NCI-H2196 (cell line): ENCODE measurements at regions not wholly inside any gene's neighbourhood (a gene's known extent, or its start where the extent isn't known, plus 50 kb on each side); places are given as distances from the start of the nearest gene placed in this dataset.
"Not testable (repeated sequence)": the region's sequence is repeated elsewhere in the genome, so short reads cannot be mapped to it uniquely, and the experiment has no call there.

ENCODE experiments used
- DNase-seq: peaks from one replicate; lab custom pipeline; 2025; ENCODE audit not compliant: unreplicated experiment; lab: John Stamatoyannopoulos, UW

GRCh38 chr10:125554753-125555152, 128.2 kb downstream of the TEX36 start:
- DNase-seq, result no peak

GRCh38 chr10:125554016-125554703, 128.8 kb downstream of the TEX36 start:
- DNase-seq, result no peak

GRCh38 chr10:125553091-125553490, 129.9 kb downstream of the TEX36 start:
- DNase-seq, result no peak

GRCh38 chr10:125551247-125551646, 131.7 kb downstream of the TEX36 start:
- DNase-seq, result no peak

DNA sequence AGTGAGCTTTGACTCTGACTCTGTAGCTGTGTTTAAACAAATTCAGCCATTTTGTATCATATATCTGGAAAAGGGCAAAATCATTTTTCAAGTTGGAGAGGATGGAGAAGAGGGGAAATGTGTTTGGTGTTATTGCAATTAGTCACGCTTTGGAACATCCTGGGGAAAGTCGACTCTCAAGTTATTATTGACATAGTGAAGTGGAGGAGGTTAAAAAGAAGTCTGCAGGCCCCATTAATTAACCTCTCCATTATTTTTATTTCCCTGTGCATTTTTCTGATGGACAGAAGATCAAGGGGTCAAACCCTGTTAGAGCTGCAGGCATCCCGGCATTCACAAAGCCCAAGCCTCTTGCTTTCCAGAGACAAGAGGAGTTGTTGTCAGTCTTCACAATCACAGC, 132.6 kb downstream of the TEX36 start:
- DNase-seq, result no peak

- no peak for DNase-seq
These were observed 133.3 kb downstream of the TEX36 start for GRCh38 chr10:125549653-125550052.

GRCh38 chr10:125548878-125549277, 134.1 kb downstream of the TEX36 start:
- DNase-seq, result no peak

DNA sequence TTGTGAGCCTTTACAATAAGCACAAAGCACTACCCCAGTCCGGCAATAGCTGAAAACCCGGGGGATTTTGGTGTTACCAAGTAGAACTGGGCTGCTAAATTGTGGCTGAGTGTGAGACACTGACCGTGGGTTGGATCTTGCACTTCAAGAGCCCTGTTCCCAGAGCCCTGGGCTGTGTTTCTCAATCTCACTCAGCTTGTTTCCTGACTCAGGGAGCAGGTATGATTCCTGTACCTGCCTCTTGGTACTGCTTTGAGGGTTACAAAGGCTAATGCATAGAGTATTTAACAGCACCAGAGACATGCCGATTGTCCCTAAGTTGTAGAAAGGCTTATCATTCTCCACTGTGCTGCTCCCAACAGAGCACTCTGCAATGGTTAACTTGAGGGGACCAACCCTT, 134.6 kb downstream of the TEX36 start:
- DNase-seq, result no peak

DNA sequence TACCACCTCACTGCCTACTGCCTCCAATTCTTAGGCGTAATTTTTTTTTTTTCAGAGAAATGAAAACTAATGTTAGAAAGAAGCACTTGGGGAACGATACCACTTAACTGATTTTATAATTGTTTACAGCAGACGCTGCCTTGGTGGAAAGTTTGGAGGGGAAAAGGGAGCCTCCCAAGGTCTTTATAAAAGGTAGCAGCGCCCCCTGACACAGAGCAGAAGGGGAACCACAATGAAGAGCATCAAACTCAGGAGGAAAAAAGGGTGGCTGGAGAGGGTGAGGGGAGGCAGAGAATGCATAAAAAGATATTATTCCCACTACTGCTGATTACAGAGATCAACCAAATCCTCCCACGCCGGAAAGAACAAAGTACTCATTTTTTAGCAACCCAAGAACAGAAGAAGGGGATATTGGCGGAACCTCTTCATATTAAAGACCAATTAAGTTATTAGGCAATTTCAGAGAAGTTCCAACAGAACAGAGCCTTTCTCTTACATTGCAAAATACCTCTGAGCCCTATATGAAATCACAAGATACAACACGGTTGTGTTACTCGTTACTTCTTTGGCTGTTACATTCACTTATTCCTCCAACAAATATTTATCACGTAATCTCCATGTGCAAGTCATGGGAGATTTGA, 135.8 kb downstream of the TEX36 start:
- DNase-seq, result no peak

DNA sequence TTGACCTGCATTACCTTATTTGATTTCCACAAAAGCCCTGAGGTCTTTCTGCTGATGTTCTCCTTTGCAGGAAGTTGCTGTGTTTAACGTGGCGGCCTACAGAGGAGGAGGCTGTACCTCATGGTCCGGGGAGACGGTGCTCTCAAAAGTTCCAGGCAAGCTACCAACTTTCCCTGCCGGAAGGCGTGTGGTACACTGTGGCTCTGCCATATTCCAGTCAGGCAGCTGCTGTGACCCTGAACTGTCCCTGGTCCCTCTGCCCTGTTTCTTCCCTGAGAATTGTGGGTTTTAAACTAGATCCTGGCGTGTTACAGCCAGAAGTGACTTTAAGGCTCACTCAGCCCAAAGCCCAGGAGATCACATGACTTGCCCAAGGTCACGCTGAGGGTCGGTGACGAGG, 139.2 kb downstream of the TEX36 start:
- DNase-seq, result no peak

GRCh38 chr10:125538947-125539731, 143.8 kb downstream of the TEX36 start:
- peak; percentile 57 for DNase-seq

DNA sequence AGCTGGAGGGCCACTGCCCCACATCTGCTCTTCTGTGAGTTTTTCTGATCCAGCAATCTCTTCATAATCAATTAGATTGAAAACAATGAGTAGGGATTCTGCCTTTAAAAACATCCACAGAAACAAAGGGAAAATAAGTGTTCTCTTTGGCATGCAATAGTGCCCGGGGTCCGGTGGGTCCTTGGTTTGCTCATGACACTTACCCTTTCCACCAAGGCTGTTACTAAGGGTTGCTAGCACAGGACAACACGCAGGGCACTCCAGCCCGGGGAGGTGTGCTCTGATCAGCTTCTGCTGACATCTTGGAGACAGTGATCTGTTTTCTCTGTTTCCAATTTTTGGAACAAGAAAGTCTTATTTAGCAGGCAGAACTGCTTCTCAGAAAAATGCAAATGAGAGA, 146.7 kb downstream of the TEX36 start:
- DNase-seq, result no peak

GRCh38 chr10:125535559-125535958, 147.4 kb downstream of the TEX36 start:
- no peak for DNase-seq

DNA sequence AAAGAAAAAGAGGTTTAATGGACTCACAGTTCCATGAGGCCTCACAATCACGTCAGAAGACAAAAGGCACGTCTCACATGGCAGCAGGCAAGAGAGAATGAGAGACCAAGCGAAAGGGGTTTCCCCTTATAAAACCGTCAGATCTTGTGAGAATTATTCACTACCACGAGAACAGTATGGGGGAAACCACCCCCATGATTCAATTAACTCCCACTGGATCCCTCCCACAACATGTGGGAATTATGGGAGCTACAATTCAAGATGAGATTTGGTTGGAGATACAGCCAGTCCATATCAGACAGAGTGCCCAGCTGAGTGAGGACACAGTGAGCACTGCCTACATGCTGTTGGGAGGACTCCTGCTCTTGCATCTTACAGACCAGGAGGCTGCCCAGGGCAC, 148.4 kb downstream of the TEX36 start:
- no peak for DNase-seq

DNA sequence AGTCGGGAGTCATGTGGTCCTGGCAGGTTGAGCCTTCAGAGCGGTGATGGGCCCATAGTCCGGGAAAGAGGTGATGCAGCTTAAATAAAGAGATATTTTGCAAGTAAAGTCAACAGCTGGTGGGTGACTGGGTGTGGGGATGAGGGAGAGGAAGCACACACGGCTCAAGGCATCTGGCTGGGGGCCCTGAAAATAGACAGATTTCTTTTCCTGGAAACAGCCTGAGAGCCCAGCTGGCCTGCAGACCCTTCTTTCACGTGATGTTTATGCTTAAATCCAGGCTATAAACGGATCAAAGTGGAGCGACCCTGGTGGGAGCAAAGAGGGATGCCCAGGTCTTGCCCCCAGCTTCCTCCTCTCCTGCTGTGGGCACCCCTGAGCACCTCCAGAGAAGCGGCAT, 149.1 kb downstream of the TEX36 start:
- DNase-seq, result no peak

- DNase-seq, result peak; percentile 50
These were observed 151.5 kb downstream of the TEX36 start for GRCh38 chr10:125531465-125531864.

GRCh38 chr10:125523347-125523746, 159.6 kb downstream of the TEX36 start:
- DNase-seq, result no peak

GRCh38 chr10:125521721-125522680, 161.0 kb downstream of the TEX36 start:
- DNase-seq, result no peak

DNA sequence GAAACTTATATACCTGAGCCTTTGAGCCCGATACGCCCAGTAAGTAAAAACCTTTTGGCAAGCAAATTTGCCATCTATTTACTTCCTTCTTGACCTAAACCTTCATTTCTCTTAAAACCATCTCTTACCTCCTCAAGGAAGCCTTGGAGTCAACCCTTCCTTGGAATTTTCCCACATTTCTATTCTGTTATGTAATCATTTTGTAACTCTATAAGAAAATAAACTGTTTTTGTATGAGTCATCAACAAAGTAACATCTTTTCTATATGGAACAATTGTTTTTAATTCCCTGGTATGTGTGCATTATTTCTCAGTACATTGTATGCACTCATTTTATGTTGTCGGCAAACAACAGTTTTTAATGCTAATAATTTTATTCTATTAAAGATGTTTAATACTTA, 162.0 kb downstream of the TEX36 start:
- no peak for DNase-seq

DNA sequence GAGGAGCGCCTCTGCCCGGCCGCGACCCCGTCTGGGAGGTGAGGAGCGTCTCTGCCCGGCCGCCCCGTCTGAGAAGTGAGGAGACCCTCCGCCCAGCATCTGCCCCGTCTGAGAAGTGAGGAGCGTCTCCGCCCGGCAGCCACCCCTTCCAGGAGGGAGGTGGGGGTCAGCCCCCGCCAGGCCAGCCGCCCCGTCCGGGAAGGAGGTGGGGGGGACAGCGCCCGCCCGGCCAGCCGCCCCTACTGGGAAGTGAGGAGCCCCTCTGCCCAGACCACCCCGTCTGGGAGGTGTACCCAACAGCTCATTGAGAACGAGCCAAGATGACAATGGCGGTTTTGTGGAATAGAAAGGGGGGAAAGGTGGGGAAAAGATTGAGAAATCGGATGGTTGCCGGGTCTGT, 164.6 kb downstream of the TEX36 start:
- not testable (repeated sequence) for DNase-seq

DNA sequence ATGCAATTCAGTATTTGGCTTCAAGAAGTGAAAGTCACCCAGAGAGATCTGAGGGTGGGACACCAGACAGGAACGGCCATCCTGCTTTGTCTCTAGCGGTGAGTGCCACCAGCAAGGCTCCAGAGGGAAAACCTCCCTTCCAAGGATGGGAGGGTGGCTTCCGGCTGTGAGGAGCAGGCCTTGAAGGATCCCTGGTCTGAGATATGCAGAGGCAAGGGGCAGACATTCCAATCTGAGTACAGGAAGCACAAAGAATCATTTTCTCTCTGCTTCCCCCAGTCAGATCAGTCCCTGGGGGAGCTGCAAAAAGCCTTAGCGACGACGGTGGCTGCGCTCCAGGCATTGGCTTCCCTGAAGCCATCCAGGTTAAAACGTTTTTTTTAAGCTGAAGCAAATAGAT, 167.4 kb downstream of the TEX36 start:
- no peak for DNase-seq
